NCI-H446 (cell line): ENCODE measurements at regions not wholly inside any gene's neighbourhood (a gene's known extent, or its start where the extent isn't known, plus 50 kb on each side); places are given as distances from the start of the nearest gene placed in this dataset.

ENCODE experiments used
- DNase-seq, 2 experiments: peaks; one replicate each; lab custom pipeline; 2025; lab: John Stamatoyannopoulos, UW

DNA sequence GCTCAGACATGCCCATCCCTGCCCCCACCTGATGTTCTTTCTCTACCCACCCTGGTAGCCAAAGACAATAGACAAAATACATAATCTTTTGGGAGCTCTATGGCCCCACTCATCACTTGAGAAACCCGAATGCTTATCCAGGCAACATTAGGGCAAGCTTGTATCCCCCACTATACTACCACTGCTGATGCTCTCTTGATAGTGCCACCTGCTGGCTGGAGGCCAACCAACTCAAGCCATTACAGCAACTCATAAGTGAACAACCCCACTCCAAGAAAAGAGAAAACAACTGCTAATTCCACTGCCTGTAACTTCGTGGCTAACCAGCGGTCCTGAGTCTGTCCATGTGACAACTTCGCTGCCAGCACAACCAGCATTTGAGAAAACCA lies 342.5 kb upstream of the TGFBR2 start:
- DNase-seq: no peak

GRCh38 chr3:30266524-30266923 lies 339.9 kb upstream of the TGFBR2 start:
- DNase-seq: no peak

DNA sequence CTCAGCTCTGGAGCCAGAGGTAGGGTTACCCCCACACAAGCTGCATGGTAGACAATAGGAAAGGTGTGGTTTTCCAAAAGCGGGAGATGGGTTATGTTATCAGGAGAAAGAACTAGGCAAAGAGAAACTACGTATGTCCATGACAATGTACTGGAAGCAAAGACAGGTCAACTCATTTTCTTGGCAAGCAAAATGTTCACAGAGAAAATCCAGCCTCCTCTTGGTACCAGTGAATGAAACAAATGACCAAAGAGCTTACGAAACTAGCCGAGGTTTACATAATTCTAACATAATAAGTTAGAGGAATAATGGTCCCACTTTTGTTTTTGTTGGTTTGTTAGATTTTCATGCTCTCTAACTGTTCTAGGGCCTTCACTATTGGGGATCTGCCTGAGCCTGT lies 338.1 kb upstream of the TGFBR2 start:
- DNase-seq: no peak

- no peak for DNase-seq
Observed at GRCh38 chr3:30269751-30270445, 336.5 kb upstream of the TGFBR2 start.

DNA sequence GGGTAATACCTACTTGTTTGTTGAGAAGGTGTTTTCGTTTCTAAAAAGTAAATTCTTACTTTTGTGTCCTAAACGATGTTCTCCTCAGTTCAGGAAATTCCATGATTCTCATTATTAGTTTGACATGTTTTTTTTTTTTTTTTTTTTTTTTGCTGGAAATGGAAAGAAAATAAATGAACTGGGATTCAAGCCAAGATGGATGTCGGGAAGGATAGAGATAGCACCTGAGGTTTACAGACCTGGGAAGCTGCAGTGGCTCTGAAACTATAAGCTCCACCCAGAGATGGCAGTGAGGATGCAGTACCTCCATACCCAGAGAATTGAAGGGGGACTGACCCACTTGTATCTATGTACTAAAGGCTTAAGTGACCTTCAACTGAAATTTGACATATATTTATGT lies 334.6 kb upstream of the TGFBR2 start:
- no peak for DNase-seq

DNA sequence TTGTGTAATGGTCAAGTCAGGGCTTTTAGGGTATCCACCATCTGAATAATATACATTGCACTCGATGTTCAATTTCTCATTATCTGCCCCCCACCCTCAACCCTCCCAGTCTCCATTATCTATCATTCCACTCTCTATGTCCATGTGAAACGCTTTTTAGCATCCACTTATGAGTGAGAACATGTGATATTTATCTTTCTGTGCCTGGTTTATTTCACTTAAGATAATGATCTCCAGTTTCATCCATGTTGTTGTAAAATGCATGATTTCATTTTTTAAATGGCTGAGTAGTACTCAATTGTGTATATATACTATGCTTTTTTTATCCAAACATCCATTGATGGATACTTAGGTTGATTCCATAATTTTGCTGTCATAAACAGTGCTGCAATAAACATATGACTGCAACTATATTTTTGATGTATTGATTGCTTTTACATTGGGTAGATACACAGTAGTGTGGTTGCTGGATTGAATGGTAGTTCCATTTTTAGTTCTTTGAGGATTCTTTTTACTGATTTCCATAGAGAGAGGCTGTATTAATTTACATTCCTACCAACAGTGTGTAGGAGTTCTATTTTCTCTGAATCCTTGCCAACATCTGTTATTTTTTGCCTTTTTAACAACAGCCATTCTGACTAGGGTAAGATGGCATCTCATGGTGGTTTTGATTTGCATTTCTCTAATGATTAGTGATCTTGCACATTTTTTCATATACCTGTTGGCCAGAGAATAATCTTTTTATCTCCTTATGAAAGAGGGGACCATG lies 332.9 kb upstream of the TGFBR2 start:
- DNase-seq: no peak

DNA sequence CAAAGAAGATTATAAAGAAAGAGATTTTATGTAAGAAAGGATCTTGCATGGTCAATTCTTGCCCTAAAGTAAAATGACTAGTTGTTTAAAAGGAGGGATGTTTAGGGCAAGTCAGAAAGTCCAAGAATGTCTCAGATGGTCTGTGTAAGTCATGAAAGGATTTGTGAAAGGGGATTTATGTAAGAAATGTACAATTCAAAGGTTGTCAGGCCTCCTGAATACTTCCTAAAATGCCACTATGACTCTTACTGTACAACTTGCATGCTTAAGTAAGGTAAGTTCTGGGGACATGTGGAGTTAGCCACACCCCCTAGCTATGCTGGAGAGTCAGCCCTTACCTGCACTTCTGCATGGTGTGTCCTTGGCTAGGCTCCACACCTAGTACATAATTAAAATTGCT lies 328.9 kb upstream of the TGFBR2 start:
- no peak for DNase-seq

DNA sequence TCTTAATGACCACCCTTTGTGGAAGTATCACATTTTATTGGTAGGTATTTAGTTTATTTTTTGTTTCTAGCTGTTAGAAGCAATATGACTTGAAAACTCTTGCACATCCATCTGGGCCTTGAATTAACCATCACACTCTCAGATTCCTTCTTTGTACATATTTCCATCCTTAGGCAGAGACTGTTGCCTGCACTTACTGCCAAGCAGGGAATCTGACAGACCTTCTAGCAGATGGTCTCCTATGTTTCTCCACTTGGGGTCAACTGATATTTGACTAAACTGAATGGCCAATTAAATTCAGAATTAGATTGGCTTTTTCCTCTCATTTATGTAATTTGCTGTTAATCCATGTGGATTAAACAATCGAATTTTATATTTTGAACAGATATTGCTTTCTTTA lies 324.9 kb upstream of the TGFBR2 start:
- DNase-seq: peak in 1 of 2 experiments; percentile 75

DNA sequence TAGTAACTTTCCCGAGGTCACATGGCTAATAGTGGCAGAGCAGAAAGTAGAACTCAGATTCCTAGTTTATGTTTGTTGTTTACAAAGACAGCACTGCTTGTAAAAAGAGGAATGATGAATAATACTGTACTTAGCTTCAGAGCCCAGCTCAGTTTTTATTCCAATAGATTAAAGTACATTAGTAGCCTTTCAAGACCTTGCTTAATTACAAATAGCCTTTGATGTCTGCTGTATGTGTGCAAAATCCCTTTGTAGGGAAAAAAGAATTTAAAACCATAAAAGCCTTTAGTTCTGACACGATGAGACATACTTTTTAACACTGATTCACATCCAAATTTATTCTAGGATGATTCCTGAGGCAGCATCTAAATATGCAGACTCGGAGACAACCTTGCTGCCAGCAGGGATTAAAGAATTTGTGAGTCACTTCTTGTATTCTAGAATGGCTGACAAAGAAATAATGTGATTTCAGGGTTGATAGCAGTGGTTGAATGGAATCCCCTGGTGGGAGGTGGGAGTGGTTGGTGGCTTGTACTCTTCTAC lies 324.2 kb upstream of the TGFBR2 start:
- DNase-seq: peak in 1 of 2 experiments; percentile 60

DNA sequence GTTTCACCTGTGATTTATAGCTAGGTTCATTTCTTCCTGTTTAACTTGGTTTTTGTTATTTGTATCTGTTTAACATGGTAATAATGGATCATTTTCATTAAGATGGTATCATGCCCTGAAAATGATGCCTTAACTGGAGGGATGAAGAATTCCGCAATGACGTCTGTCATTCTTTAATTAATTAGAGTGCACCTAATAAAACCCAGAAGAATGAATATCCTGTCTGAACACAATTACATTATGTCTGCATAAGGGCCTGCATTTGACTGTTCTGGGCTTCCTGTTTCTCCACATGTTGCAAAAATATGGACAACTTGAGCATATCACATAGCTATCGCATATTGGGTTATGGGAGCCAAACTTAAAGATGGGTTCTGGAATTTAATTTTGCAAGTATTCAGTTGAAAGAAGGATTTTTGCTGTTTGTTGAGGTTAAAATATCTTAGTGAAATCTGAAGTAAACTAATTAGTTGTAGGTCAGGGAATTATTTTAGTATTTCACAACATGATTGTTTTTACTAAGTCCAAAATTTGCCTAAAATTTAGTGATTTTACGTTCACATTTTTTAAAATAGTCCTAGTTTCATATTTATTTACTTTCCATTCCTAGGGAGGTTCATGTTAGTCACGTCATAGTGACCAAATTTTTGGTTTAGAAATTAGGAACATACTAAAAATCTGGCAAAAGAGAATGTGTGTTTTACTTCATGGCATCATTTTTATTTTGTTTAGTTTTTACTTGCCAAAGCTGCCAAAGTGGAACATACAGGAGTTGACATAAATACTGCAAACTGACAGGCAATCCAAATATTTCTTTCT lies 321.0 kb upstream of the TGFBR2 start:
- no peak for DNase-seq

DNA sequence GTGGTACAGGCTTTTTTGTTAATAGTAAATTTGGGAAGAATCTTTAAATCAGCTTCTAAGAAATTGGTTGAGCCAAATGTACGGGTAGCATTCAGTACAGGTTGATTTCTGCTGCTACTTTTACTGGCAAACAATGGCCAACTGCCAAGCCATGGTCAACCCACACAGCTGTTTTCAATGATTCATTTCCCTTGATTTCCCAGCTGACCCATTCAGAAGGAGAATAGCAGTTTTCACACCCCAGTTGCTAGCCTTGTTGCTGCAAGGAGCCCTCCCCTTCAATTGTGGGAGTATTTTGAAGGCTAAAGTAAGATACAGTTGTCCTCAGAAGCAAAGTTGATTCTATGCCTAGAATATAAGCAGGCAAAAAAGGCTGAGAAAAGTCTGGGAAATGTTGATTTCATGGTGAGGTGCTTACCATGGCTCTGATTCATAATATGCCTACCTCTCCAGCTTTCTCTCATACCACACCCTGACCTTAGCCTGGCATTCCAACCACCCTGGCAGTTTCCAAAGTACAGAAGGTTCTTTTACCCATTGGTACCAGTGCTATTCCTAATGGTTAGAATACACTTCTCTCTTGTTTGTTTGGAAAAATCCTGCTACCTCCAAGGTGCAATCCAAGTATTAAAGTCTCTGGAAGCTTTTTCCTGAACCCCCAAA lies 320.3 kb upstream of the TGFBR2 start:
- DNase-seq: peak; percentile 50 to 83

GRCh38 chr3:30286811-30287210 lies 319.6 kb upstream of the TGFBR2 start:
- DNase-seq: no peak

DNA sequence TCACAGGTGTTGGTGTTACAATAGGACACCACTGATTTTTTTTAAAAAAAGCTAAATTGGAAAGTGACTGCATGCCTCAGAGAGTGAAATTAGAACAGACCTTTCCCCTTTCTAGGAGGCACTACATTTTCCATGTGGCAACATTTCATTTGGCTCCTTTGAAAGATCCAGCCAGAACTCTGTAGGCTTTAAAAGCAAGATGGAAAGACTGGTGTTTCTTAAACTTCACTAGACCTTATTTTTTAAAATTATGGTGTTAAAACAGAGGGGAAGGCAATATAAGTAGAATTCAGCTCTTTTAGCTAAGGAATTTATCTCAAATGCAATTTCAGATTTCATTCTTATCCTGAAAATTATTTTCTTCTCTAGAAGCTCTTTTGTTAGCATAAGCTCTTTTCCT lies 317.6 kb upstream of the TGFBR2 start:
- DNase-seq: no peak

DNA sequence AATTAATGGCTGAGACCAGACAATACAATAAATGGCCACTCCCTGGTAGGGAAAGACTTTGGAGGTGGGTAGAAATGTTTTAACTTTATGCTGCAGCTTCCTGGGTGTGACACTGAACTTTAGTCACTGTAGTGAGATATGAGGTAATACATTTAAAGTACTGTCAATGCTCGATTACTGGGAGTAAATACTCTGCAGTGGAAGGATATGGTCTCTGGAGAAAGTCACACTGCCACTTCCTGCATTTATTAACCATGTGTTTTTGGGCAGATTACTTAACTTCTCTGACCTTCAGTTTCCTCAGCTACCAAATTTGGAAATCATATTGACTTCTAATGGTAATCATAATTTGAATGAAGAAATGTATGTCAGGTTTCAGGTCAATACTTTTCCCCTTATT lies 317.1 kb upstream of the TGFBR2 start:
- DNase-seq: no peak

GRCh38 chr3:30289766-30290165 lies 316.6 kb upstream of the TGFBR2 start:
- DNase-seq: no peak

GRCh38 chr3:30290479-30290878 lies 315.9 kb upstream of the TGFBR2 start:
- DNase-seq: no peak

- DNase-seq: no peak
Observed at GRCh38 chr3:30292192-30292893, 314.1 kb upstream of the TGFBR2 start.

DNA sequence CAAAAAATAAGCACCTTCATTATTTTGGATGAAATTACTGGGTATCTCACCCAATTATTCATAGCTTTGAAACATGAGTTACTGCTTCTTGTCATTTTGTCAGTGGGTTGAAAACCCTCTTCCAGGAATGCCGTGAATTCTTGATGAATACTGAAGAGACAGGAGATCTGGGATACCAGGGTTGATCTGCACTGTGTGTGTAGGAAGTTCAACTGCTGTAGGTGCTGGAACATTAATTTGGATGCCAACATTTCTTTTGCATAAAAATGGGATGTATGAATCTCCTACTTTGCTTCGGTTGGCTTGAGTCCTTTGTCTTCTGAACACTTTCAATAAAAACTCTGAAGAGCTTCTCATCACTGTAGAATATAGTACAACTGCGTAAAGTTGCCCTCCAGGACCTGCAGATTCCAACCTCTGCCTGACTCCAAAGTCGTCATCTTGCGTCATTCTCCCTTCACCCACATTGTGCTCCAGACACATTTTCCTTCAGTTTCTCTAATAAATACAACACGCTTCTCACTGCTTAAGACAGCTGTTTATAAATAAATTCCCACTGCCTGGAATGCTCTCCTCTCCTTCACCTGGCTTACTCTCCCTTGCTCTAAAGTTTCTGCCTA lies 312.7 kb upstream of the TGFBR2 start:
- DNase-seq: no peak

DNA sequence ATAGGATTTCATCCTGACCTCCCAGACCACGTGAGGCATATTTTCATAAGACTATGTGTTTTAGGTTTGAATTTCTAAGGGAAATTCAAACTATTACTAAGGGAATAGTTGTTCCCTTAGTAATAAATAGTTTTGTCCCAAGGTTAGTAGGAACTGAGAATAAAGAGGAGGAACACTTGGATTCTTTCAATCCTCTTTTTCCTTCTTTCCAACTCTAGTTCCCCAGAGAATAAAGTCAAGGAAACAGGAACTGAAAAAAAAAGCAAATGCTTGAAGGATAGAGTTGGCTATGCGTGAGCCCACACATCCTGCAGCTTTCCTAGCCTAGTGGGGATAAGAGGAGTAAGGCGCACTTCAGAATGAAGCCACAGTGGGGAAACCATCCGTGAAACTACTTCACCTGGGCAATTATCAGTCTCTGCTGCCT lies 312.1 kb upstream of the TGFBR2 start:
- DNase-seq: no peak

GRCh38 chr3:30297112-30297511 lies 309.3 kb upstream of the TGFBR2 start:
- no peak for DNase-seq
